ENCODE measurements at regions not wholly inside any gene's neighbourhood (a gene's known extent, or its start where the extent isn't known, plus 50 kb on each side); places are given as distances from the start of the nearest gene placed in this dataset.
"Not testable (repeated sequence)": the region's sequence is repeated elsewhere in the genome, so short reads cannot be mapped to it uniquely, and the experiment has no call there.

GRCh38 chrX:3994315-3994714, 280.9 kb upstream of the PRKX start:
- no peak for DNase-seq

DNA sequence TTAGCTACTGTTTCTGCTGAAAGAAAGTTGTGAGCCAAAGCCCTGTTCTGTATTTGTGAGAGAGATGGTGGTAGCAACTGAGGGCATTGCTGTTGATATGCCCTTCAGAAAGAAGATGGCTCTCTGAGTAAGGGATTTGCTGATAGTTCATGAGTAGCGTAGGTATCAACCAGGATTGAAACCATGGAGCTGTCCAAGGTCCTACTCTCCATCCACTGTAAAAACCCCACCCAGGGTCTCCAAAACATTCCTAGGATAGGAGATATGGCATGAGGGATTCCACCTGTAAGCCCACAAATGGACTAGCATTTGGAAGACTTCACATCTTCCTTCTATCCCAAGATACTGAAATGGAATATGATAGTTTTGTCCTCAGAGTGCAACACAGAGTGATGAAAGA, 277.1 kb upstream of the PRKX start:
- DNase-seq, result no peak

DNA sequence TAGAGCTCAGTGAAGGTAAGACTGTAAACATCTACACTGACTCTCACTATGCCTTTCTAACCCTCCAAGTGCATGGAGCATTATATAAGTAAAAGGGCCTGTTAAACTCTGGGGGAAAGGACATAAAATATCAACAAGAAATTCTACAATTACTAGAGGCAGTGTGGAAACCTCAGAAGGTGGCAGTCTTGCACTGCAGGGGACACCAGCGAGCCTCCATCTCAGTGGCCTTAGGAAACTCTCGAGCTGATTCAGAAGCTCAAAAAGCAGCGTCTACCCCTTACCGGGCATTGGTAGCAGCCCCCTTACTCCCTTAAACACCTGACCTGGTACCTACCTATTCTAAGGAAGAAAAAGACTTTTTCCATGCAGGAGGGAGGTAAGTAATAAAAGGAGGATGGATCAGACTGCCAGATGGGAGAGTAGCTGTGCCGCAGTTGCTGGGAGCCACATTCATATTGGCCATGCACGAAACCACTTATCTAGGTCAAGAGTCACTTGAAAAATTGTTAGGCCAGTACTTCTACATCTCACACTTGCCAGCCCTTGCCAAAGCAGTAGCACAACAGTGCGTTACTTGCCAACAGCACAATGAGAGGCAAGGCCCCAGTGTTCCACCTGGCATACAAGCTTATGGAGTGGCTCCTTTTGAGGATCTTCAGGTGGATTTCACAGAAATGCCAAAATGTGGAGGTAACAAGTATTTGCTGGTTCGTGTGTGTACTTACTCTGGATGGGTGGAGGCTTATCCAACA, 258.8 kb upstream of the PRKX start:
- DNase-seq, result peak; percentile 3

- no peak for DNase-seq
Measured at GRCh38 chrX:3968749-3969148, 255.3 kb upstream of the PRKX start.

DNA sequence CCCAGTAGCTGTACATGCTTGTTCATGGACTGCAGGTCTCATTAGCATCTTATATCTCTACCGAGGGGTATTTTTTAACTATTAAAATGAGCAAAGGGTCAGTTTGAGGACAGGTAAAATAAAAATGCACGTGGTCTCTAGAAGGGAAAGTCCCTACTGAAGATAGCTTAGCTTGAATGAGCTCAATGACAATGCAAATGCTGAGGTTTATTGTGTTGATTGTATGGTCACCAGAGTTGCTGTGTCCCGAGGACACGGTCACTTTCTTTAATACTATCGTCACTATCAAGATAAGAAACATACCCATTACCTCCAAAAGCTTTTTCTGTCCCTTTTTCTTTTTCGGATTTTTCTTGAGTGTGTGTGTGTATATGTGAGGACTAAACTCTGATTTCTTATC, 250.5 kb upstream of the PRKX start:
- no peak for DNase-seq

DNA sequence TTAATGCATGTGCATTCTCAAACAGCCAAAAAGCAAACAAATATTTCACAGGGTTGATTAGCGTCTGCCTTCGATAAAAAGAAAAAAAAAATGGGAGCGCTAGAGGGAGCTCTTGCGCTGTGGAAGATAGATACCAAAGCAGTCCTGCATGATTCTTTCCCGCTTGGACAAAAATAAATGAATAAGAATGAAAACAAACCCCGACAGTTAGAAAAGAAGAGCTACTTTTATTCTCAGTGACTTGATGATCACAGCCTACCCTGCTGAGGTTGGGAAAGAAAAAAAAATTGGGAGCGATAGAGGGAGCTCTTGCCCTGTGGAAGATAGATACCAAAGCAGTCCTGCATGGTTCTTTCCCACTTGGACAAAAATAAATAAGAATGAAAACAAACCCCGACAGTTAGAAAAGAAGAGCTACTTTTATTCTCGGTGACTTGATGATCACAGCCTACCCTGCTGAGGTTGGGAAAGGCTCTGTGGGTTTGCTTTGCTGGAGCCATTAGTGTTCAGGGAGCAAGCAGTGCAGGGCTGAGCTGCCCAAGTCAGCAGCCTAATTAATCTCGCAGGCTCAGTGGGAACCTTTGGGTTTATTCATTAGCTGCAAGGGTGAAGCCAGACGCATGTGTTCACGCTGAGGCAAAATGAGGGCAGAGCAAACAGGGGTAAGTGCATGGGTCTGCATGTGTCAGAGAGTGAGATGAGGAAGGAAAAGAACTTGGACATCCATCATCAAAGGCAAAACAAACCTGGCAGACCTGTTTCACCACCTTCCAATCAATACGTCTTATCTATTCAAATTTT, 249.3 kb upstream of the PRKX start:
- peak; percentile 80 for DNase-seq

DNA sequence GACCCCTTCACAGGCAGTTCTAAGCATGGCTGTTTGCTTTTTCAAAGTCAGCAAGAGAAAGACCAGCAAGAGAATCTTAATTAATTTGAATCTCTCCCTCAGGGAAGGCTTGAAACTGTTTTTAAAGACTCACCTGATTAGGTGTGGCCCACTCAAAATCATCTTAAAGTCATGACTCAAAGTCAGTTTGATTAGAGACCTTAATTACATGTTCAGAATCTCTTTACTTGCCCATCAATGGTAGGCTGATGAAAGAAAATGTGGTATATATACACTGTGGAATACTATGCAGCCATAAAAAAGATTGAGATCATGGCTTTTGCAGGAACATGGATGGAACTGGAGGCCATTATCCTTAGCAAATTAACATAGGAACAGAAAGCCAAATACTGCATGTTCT, 247.5 kb upstream of the PRKX start:
- no peak for DNase-seq

DNA sequence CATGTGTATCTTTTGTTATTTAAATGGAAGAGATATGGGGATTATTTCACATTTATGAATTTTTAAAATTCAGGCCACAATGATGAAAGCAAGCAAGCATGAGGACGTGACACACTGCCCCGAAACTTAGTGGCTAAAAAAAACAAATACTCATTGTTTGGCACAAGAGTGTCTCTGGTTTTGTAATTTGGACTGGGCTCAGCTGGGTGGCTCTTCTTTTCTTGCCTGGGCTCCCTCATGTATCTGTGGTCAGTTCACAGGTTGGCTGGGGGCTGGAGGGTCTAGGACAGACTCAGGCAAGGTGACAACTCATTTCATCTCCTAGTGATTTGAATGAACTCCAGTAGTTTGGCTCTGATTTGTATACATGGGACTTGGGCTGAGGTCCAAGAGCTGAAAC, 238.4 kb upstream of the PRKX start:
- DNase-seq, result no peak

- peak; percentile 1 for DNase-seq
Measured at GRCh38 chrX:3950373-3950772, 236.9 kb upstream of the PRKX start.

DNA sequence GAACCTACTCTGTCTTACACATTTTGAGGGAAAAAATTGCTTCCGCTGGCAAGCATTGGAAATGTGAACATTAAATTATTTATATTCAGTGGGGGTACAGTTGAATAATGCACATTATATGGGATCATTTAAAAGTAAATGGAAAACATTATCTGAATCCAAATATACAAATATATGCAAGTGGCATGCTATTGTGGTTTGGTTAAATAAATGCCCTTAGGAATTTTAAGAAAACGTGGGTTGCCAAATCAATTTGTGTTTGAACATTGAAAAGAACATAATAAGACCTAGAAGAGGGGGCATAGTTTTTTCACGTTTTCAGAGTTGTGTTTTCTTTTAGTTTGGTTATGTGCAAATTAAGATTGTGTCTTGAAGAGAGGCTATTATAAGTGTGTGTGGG, 230.5 kb upstream of the PRKX start:
- no peak for DNase-seq

DNA sequence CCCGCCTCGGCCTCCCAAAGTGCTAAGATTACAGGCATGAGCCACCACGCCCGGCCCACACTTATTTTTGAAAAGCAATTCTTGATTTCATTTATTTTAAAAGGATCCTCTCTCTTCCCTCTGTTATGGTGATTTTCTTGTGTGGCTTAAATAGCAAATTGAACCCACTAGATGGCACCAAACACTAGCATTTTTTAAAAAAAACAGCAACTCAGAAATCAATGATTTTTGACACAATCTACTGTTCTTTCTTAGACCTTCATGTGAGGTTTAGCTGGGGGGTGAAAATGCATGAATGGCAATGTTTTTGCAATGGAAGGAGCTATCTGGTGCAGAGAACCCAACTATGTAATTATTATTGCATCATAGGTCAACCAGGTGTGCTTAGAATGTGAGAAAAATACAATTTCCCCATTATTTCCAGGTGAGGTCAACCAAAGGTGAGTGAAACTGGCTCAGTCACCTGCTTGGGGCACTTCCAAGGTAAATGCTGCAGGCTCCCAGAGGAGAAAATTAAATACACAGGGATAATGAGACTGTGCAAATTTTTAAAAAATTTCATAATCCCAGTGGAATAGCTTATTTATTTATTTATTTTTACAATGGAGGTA, 226.7 kb upstream of the PRKX start:
- DNase-seq, result peak; percentile 43

GRCh38 chrX:3938587-3938986, 225.1 kb upstream of the PRKX start:
- no peak for DNase-seq

DNA sequence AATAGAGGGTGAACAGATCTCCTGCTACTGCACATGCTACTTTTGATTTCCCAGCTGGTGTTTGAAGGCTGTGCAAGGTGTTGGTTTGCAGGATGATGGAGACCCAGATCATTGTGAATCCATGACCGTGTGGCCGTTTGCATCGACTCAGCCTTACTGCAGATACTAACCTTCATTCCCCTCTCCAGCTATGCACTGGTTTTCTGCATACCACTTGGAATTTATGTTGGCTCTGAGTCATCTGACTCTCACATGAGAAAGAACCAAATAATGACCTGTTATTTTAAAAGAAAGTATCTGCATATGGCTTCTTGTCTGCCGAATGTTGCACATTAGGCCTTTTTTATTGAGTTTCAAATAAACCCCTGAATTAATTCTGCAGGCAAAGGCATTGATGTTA, 221.7 kb upstream of the PRKX start:
- DNase-seq, result not testable (repeated sequence)

DNA sequence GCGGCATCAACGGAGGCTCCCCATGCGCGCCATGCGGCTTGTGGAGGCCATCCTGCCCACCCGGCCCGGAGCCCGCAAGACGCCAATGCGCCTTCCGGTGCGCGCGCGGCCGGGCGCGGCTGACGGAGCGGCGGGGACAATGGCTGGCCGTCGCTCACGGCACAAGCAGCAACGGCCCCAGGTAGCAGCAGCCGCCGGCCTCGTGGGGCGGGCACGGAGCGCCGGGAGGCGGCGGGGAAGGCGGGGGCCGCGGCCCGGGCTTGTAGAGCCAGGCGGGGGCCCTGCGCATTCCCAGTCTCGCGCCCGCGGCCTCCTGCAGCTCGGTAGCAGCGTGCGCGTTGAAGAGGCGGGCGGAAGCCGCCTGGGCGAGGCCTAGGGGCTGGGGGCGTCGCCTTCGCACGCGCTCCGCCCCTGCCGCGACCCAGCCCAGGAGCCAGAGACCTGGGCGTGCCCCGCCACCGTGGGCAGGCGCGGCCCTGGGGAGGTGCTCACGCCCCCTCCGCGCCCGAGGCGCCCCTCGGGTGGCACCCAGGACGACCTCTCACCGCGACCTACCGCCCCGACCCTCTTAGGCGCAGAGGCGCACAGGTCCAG, 207.1 kb upstream of the PRKX start:
- DNase-seq, result not testable (repeated sequence)

- DNase-seq, result not testable (repeated sequence)
Measured at GRCh38 chrX:3919668-3920423, 206.4 kb upstream of the PRKX start.

DNA sequence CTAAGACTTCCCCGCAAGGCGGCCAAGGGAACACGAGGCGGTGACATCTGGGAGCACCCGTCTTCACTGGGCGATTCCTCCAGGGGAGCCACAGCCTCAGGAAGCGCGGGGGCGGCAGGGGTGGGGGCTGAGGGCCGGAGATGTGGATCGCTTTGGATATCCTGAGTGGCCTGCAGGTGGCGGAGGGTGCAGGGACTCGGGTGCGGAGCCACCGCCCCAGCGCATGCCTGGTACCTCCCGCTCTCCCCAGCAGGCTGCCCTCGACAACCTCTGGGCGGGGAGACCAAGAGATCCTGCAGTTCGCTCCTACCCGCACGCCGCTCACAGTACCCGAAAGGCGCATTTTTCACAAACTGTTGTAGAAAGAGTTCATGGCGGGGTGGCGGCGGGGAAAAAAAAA, 201.4 kb upstream of the PRKX start:
- DNase-seq, result not testable (repeated sequence)

DNA sequence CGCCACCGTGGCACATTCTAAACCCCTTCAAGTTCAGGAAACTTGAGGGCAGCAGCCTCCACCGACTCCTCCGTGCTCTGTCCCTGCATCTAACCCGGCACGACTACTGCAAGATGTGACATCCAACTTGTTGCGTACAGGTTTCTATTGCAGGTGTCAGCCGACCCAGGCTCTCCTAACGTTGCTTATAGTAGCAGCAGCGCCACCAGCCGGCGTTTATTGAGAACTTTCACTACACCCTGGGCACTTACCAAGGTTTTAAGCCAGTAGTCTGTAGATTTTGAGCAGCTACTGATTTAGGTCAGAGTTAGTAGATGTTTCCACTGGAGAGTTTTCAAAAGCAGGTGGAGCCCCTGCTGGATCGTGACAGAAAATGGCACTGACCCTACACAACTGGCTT, 200.6 kb upstream of the PRKX start:
- DNase-seq, result not testable (repeated sequence)

GRCh38 chrX:3911012-3911411, 197.6 kb upstream of the PRKX start:
- DNase-seq, result not testable (repeated sequence)

GRCh38 chrX:3910611-3911010, 197.2 kb upstream of the PRKX start:
- DNase-seq, result not testable (repeated sequence)

GRCh38 chrX:3905522-3906258, 192.2 kb upstream of the PRKX start:
- not testable (repeated sequence) for DNase-seq

GRCh38 chrX:3902222-3902621, 188.8 kb upstream of the PRKX start:
- DNase-seq, result not testable (repeated sequence)

DNA sequence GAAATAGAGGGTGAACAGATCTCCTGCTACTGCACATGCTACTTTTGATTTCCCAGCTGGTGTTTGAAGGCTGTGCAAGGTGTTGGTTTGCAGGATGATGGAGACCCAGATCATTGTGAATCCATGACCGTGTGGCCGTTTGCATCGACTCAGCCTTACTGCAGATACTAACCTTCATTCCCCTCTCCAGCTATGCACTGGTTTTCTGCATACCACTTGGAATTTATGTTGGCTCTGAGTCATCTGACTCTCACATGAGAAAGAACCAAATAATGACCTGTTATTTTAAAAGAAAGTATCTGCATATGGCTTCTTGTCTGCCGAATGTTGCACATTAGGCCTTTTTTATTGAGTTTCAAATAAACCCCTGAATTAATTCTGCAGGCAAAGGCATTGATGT, 183.3 kb upstream of the PRKX start:
- DNase-seq, result not testable (repeated sequence)

Data from eye (tissue), 1 donor.